ENCODE measurements at regions not wholly inside any gene's neighbourhood (a gene's known extent, or its start where the extent isn't known, plus 50 kb on each side); places are given as distances from the start of the nearest gene placed in this dataset.

GRCh38 chr16:87171723-87172122, 145.5 kb downstream of the C16orf95 start:
- Mint-ChIP-seq H3K4me1 (ENCODE audit: low read depth) (peaks cover 14% of the 10 kb centered on the region), H3K36me3 (ENCODE audit: low read depth) (peaks cover 5% of the 10 kb centered on the region), H3K9me3 (ENCODE audit: low read depth) (peaks cover 9% of the 10 kb centered on the region), H3K27ac (ENCODE audit: unreplicated experiment) (no peak overlapping the region), H3K27me3 (ENCODE audit: low read depth) (no peaks in the 10 kb centered on the region), H3K4me3 (ENCODE audit: unreplicated experiment) (no peak overlapping the region)
- DNase-seq (ENCODE audit: low spot score), result no peak
- TF ChIP-seq CTCF (IDR thresholded peaks at IDR 0.05), result no peak

- peaks cover 1% of the 10 kb centered on the region for H3K36me3 Mint-ChIP-seq (ENCODE audit: low read depth)
- H3K9me3 Mint-ChIP-seq (ENCODE audit: low read depth), result peaks cover 3% of the 10 kb centered on the region
Measured at GRCh38 chr16:87172632-87173031, 144.6 kb downstream of the C16orf95 start.

GRCh38 chr16:87173294-87173893, 143.8 kb downstream of the C16orf95 start:
- Mint-ChIP-seq H3K27me3 (ENCODE audit: low read depth) (no peaks in the 10 kb centered on the region), H3K4me1 (ENCODE audit: low read depth) (peaks cover 25% of the 10 kb centered on the region), H3K27ac (ENCODE audit: unreplicated experiment) (peak overlapping the region; percentile 49), H3K4me3 (ENCODE audit: unreplicated experiment) (no peak overlapping the region), H3K9me3 (ENCODE audit: low read depth) (no peaks in the 10 kb centered on the region), H3K36me3 (ENCODE audit: low read depth) (peaks cover 1% of the 10 kb centered on the region)
- TF ChIP-seq CTCF (IDR thresholded peaks at IDR 0.05), result no peak
- no peak for DNase-seq (ENCODE audit: low spot score)

More at GRCh38 chr16:87172632-87173031, 144.6 kb downstream of the C16orf95 start:
- Mint-ChIP-seq H3K27me3 (ENCODE audit: low read depth) (no peaks in the 10 kb centered on the region), H3K4me3 (ENCODE audit: unreplicated experiment) (no peak overlapping the region), H3K27ac (ENCODE audit: unreplicated experiment) (no peak overlapping the region), H3K4me1 (ENCODE audit: low read depth) (peaks cover 18% of the 10 kb centered on the region)
- peak; percentile 59 for TF ChIP-seq CTCF (IDR thresholded peaks at IDR 0.05)
- no peak for DNase-seq (ENCODE audit: low spot score)

GRCh38 chr16:87174061-87174460, 143.1 kb downstream of the C16orf95 start:
- no peak overlapping the region for H3K4me3 Mint-ChIP-seq (ENCODE audit: unreplicated experiment)

GRCh38 chr16:87176735-87177134, 140.5 kb downstream of the C16orf95 start:
- TF ChIP-seq CTCF (IDR thresholded peaks at IDR 0.05), result no peak

More at GRCh38 chr16:87174061-87174460, 143.1 kb downstream of the C16orf95 start:
- Mint-ChIP-seq H3K27me3 (ENCODE audit: low read depth) (no peaks in the 10 kb centered on the region), H3K9me3 (ENCODE audit: low read depth) (no peaks in the 10 kb centered on the region), H3K4me1 (ENCODE audit: low read depth) (peaks cover 32% of the 10 kb centered on the region), H3K36me3 (ENCODE audit: low read depth) (peaks cover 1% of the 10 kb centered on the region), H3K27ac (ENCODE audit: unreplicated experiment) (no peak overlapping the region)
- TF ChIP-seq CTCF (IDR thresholded peaks at IDR 0.05), result no peak
- no peak for DNase-seq (ENCODE audit: low spot score)

More at GRCh38 chr16:87176735-87177134, 140.5 kb downstream of the C16orf95 start:
- DNase-seq (ENCODE audit: low spot score), result no peak
- H3K27ac Mint-ChIP-seq (ENCODE audit: unreplicated experiment), result no peak overlapping the region
- no peaks in the 10 kb centered on the region for H3K27me3 Mint-ChIP-seq (ENCODE audit: low read depth)
- H3K4me1 Mint-ChIP-seq (ENCODE audit: low read depth), result peaks cover 47% of the 10 kb centered on the region
- no peaks in the 10 kb centered on the region for H3K9me3 Mint-ChIP-seq (ENCODE audit: low read depth)
- H3K36me3 Mint-ChIP-seq (ENCODE audit: low read depth), result peaks cover 1% of the 10 kb centered on the region
- no peak overlapping the region for H3K4me3 Mint-ChIP-seq (ENCODE audit: unreplicated experiment)
